Panc1 (cell line): ENCODE measurements at regions not wholly inside any gene's neighbourhood (a gene's known extent, or its start where the extent isn't known, plus 50 kb on each side); places are given as distances from the start of the nearest gene placed in this dataset.

ENCODE experiments used
- POLR2AphosphoS5 ChIP-seq: IDR thresholded peaks from 2 replicates; pipeline ENCODE4 v1.6.1; 2012; ENCODE audit warnings: mild to moderate bottlenecking, low read depth, low read length, moderate library complexity
- TCF7L2 ChIP-seq: IDR thresholded peaks from 2 replicates; pipeline ENCODE4 v1.6.1; 2011; ENCODE audit warnings: mild to moderate bottlenecking, low read depth, low read length, inconsistent platforms
- TF ChIP-seq, protein P1 (sequence below): fragments of 450-650 bp; IDR thresholded peaks from 2 replicates; pipeline ENCODE4 v1.5.1; 2017; ENCODE audit warnings: mild to moderate bottlenecking
- TF ChIP-seq, protein P2 (sequence below), 2 experiments: IDR thresholded peaks; 2 replicates each; pipeline ENCODE4 v1.6.1; 2011 to 2012; ENCODE audit warnings: low read depth in 2 of 2, control low read depth in 1 of 2, low read length in 1 of 2, mild to moderate bottlenecking in 1 of 2, moderate library complexity in 1 of 2; ENCODE audit not compliant: insufficient read depth in 1 of 2

DNA sequence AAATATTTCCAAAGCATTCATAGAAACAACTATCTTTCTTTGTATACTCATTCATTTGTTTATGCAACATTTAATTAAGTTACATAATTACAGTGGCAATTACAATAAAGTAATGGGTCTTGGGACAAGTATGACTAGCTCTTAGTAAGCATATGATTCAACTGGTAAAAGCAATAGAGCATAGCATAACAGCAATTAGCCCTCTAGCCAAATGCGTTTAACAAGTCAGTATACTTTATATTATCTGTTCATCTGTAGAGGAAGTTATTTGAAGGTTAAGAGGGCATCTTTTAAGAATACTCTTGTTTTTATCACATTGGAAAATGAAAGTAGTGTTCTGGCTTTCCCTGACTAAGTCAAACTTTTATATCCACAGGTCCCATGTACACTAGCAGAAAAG, 198.1 kb upstream of the UGT8 start:
- TF ChIP-seq, protein P1, sequence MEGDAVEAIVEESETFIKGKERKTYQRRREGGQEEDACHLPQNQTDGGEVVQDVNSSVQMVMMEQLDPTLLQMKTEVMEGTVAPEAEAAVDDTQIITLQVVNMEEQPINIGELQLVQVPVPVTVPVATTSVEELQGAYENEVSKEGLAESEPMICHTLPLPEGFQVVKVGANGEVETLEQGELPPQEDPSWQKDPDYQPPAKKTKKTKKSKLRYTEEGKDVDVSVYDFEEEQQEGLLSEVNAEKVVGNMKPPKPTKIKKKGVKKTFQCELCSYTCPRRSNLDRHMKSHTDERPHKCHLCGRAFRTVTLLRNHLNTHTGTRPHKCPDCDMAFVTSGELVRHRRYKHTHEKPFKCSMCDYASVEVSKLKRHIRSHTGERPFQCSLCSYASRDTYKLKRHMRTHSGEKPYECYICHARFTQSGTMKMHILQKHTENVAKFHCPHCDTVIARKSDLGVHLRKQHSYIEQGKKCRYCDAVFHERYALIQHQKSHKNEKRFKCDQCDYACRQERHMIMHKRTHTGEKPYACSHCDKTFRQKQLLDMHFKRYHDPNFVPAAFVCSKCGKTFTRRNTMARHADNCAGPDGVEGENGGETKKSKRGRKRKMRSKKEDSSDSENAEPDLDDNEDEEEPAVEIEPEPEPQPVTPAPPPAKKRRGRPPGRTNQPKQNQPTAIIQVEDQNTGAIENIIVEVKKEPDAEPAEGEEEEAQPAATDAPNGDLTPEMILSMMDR: no peak
- TF ChIP-seq, protein P2, sequence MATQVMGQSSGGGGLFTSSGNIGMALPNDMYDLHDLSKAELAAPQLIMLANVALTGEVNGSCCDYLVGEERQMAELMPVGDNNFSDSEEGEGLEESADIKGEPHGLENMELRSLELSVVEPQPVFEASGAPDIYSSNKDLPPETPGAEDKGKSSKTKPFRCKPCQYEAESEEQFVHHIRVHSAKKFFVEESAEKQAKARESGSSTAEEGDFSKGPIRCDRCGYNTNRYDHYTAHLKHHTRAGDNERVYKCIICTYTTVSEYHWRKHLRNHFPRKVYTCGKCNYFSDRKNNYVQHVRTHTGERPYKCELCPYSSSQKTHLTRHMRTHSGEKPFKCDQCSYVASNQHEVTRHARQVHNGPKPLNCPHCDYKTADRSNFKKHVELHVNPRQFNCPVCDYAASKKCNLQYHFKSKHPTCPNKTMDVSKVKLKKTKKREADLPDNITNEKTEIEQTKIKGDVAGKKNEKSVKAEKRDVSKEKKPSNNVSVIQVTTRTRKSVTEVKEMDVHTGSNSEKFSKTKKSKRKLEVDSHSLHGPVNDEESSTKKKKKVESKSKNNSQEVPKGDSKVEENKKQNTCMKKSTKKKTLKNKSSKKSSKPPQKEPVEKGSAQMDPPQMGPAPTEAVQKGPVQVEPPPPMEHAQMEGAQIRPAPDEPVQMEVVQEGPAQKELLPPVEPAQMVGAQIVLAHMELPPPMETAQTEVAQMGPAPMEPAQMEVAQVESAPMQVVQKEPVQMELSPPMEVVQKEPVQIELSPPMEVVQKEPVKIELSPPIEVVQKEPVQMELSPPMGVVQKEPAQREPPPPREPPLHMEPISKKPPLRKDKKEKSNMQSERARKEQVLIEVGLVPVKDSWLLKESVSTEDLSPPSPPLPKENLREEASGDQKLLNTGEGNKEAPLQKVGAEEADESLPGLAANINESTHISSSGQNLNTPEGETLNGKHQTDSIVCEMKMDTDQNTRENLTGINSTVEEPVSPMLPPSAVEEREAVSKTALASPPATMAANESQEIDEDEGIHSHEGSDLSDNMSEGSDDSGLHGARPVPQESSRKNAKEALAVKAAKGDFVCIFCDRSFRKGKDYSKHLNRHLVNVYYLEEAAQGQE (IDR thresholded peaks at IDR 0.05; ENCODE audit: insufficient read depth in 1 of 2, low read depth in 2 of 2, low read length in 1 of 2): no peak
- no peak for TF ChIP-seq POLR2AphosphoS5
- no peak for TF ChIP-seq TCF7L2
